ENCODE measurements at regions not wholly inside any gene's neighbourhood (a gene's known extent, or its start where the extent isn't known, plus 50 kb on each side); places are given as distances from the start of the nearest gene placed in this dataset.

DNA sequence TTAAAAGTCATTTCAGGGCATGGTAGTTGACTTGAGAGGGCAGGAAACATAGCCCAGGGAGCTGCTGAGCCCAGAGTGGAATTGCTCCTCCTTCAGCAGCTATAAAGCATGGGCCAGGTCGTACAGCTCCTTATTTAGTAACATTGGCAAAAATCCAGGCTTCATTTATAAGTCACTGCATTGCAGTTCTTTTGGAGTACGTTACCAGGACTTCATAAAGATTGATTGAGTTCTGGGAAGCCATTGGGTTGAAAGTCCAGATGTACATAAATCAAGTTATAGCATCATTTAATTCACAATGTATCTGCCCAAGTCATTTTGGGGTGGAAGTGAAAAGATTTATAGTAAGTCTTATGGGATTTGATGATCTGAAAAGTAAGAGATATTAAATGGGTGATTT is 53.0 kb upstream of the ANKEF1 start:
- DNase-seq = no peak

DNA sequence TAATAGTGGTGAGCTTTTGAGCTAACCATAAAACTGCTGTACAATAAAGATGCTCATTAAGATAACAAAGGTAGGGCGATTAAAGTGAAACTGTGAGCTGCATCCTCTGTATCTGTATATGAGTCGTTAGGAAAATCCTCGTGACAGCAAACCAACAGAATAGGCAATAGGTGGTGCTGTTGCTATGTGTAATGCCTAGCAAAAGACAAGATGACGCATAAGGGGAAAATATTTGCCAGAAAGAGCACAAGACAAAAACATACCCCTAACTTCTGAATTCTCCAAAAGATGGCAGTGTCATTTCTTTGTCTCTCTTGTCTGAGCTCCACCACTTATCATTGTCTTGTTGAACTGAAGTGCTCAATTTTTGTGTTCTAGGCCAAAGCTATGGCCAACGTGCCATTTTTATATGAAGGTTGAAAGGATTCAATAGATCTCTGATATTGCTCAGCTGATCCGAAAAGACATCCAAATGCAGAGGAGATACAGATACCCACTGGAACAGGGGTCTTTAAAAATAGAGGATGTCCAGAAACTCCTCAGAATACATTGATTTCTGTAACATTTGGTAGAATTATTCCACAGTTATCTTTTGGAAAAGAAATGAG is 56.3 kb upstream of the ANKEF1 start:
- peak; percentile 76 for DNase-seq

DNA sequence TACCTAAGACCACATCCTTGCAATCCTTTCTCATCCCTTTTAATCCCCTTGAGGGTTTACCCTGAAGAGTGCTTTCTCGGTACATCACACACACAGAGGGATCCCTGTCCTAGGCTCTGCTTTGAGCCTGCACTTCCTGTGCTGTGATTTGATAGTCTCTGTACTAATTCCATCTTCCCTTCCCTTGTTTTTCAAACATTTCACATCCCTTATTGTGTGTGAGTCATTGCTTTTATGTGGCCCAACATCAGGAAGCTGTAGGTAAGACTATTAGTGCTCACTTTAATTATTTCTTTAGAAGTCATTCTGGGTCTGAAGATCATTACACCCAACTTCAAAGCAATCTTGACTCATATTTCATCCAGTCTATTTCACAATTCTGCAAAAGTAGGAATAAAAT is 57.2 kb upstream of the ANKEF1 start:
- no peak for DNase-seq

DNA sequence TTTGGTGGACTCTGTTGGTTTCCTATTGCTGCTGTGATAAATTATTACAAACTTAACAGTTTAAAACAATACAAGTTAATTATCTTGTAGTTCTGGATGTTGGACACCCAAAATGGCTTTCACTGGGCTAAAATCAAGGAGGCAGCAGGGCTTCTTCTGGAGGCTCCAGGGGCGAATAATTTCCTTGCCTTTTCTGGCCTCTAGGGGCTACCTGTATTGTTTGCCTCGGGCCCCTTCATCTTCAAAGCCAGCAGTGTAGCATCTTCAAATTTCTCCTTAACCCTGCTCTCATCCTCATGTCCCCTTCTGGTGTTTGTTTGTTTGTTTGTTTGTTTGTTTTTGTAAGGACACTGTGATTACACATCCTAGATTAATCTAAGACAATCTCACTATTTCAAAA is 60.5 kb upstream of the ANKEF1 start:
- DNase-seq = no peak

DNA sequence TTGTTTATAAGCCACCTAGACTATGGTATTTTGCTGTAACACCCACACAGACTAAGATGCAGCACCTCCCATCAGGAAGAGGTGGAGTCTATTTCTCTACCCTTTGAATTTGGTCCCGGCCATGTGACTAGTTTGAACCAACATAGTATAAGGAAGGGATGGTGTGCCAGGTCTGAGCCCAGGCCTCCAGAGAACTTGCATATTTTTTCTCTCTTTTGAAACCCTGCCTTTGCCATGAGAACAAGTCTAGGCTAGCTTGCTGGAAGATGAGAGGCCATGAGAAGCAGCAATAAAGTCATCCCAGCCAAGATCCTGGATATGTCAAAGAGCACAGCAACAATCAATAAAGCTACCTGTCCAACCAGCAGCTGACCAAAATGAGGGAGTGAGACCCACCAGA is 63.0 kb upstream of the ANKEF1 start:
- no peak for DNase-seq

DNA sequence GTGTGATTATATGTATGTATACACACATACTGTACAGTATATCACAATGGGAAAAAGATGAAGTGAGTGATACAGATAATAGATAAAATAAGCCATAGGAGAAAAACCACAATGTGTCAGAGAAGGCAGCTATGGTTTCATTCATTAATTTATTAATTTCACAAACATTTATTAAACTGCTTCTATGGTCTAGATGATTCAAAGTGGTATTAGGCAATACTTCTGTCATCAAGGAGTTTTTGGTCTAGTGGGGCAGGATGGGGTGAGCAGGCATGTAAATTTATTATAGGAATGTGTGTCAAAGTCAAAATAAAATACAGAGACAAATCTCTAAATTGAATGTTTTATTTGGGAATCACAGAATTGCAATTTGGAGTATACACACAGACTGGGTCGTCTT is 65.2 kb upstream of the ANKEF1 start:
- DNase-seq = no peak

DNA sequence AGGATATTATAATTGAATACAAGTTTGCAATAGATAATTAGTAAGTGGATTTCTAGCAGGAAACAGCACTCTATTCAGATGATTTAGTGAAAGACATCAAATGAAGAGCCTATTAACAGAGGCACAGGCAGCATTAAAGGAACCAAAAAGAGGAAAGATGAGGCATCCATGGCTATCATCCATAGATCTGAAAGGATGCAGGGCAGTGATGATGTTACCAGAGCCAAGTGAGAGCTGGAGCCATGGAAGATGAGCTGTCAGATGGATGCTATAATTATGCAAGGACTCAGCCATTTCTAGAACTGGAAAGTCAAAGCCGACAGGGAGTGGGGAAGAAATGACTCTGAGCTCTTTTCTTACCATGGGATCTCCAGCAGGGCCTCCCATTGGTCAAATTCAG is 66.8 kb upstream of the ANKEF1 start:
- DNase-seq = no peak

DNA sequence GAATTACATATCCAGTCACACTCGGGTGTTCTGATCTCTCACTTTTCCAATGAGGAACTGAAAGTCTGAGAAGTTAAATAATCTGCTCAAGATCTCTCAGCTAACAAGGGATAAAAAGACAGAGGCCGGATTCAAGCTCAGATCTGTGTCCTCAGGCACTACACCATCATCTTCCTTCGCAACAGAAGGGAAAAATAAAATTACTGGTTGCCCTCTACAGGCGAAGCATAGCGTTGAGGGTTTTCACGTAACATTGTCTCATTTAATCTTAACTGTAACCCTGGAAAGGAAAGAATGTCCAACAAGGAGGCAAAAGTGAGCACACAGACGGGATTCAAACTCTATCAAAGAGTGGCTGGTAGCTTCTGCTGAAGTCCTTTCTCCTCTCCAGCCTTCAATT is 67.8 kb upstream of the ANKEF1 start:
- DNase-seq = no peak

DNA sequence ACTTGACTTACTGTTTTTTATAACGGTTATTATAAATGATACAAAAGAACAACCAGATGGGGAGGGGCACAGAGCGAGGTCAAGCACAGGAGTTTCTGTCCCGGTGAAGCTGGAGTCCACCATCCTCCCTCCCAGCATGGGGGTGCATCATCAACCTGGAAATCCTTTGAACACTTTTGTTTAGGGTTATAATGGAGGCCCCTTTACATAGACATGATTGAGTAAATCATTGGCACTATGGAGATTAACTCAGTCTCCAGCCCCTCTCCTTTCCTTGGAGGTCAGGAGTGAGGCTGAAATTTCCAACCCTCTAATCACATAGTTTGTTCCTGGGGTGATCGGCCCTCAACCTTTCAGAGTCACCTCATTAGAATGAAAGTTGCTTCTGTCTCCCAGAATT is 71.8 kb upstream of the ANKEF1 start:
- DNase-seq = no peak

DNA sequence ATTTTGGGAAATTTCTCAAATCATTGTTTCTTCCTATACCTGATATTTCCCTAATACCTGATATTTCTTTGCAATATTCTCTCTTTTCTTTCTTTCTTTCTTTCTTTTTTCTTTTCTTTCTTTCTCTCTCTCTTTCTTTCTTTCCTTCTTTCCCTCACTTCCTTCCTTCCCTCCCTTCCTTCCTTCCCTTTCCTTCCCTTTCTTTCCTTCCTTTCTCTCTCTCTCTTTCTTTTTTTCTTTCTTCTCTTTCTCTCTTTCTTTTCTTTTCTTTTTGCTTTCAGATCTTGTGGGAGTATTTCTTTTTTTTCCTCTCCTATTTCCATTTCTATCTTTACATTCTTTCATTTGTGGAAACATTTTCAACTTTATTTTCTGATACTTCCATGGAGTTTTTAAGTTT is 76.1 kb upstream of the ANKEF1 start:
- DNase-seq = no peak

DNA sequence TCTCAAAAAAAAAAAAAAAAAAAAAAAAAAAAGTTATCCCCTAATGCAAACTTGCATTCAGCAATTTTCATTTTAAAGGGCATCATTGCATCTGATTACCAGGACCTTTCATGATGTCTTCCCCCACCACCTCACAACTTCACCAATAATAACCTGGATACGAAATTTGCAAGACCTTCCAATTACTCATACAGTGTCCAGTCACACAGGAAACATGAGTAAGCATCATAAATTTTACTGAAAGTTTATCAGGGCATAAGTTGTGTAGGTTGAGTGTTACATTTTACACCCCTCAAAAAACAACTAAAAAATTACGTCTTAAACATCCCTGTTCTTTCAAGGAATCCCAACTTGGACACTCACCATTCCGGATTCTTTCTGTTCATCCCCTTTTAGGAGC is 79.1 kb upstream of the ANKEF1 start:
- no peak for DNase-seq

DNA sequence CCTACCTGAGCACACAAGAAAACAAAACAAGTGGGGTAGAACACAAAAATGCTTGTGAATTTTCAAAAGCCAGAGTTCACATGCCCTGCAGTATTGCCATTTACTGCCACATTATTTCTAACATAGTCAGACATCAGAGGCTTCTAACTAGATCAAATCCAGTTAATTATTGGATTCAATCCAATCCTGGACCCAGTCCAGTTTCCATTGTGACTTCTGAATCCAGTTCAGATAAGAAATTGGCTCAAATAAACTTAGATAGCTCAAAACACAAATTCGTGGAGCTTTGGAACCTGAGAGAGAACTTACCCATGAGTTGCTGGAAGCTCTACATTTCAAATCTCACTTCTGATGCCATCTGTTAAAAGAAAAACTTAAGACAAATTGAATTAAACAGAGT is 85.2 kb upstream of the ANKEF1 start:
- no peak for DNase-seq

DNA sequence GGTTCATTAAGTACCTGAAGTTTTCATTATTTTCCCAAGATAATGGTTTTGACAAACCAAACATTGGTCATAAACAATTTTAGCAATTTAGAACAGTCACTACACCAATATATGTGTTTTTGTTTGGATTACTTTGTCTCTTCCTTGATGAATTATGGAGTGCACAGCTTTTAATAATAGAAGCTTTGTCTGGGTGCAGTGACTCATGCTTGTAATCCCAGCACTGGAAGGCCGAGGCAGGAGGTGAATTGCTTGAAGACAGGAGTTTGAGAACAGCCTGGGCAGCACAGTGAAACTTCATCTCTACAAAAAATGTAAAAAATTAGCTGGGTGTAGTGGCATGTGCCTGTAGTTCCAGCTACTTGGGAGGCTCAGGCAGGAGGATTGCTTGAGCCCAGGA is 89.4 kb upstream of the ANKEF1 start:
- no peak for DNase-seq

DNA sequence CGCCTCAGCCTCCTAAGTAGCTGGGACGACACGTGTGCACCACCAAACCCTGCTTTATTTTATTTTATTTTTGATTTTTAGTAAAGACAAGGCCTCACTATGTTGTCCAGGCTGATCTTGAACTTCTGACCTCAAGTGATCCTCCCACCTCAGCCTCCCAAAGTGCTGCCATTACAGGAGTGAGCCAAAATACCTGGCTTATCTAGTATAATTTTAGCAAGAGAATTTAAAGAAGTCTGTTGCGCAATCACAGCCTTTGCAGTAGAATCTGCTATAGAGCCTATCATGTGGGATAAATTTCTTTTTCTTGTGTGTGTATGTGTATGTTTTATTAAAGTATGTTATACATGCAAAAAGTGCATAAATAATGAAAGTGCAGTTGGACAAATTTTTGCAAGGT is 92.1 kb upstream of the ANKEF1 start:
- DNase-seq = no peak

DNA sequence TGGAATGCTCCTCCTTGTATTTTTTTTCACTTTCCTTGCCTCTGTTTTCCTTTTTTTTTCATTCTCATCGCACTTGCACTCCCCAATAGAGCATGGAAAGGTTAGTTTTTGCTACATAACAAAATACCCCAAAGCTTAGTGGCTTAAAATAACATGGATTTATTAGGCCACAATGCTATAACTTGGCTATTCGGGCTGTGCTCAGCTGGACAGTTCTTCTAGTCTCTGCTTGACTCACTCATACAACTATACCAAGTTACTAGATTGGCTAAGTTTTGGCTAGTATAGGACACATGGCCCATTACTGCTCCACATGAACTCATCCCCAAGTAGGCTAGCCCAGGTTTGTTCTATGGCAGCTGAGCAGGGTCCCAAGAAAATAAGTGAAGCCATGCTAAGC is 94.5 kb upstream of the ANKEF1 start:
- DNase-seq = no peak

DNA sequence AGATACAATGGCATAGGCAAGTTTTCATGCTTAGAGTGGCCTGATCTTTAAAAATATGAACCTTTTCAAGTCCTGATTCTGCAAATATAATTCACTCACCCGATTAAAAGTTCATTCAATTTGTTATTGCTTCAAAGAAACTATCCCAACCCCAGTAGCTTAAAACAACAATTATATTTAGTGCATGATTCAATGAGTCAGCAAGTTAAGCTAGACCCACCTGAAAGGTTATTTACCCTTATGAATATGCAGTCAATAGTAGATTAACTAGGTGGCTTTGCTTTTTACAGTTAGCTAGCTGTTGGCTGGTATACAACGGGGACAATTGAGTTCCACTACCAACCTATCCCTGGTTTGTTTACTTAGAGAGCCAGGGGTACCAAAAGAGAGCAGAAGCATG is 95.6 kb upstream of the ANKEF1 start:
- no peak for DNase-seq

DNA sequence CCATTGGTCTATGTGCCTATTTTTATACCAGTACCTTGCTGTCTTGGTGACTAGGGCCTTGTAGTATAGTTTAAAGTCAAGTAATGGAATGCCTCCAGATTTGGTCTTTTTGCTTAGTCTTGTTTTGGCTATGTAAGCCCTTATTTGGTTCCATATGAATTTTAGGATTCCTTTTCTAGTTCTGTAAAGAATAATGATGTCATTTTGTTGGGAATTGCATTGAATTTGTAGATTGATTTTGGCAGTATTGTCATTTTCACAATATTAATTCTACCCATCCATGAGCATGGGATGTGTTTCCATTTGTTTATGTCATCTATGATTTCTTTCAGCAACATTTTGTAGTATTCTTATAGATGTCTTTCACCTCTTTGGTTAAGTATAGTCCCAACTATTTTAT is 96.4 kb upstream of the PAK5 start:
- no peak for DNase-seq

DNA sequence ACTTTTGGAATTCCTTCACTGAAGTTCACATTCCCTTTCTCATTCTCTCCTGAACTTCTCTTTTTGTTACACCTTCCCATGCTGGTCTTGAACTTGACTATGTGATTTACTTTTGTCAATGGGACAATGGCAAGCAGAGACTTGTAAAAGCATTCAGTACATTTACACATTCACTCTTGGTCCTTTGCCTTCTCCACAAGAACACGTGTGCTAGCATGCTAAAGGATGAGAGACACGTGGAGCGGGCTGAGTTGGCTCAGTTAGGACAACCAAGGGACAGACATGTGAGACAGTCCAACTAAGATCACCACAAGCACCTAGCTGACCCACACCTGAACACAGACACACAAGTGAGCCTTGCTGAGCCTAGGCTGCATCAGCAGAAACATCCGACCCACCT is 91.3 kb upstream of the PAK5 start:
- DNase-seq = no peak

DNA sequence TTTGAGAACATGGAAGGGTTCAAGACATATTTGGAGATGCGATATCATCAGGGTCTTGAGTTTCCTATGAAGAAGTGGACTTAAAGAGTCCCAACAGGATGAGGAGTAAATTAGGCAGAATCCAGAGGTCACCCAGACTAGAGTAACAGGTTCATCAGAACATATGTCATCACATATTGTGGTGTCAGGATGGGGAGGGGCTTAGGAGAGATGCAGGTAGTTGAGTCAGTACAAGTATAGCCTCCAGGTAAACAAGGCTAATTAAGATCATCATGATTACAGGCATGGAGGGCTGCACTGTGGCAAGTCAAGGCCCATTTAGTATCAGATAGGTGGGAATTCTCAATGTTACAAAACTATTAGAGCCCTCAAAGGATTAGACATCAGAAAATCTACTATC is 90.1 kb upstream of the PAK5 start:
- DNase-seq = no peak

DNA sequence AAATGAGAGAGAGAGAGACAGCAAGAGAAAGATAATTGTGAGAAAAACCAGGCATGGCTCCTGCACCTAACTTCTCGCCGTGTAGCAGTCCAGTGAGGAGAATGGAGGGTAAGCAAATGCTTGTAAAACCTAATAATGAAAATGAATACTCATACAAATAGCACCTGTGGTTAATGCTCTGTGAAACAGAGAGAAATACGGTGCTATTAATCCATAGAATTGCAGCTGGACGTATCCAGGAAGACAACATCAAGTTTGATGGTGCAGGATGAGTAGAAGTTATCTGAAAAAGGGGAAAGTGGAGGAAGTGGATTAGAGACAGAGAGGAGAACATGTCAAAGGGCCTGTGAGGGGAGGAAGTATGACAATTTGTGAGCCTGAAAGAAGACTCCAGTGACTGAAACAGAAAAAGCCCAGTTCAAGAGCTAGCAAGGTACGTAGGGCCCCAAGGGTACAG is 89.4 kb upstream of the PAK5 start:
- no peak for DNase-seq

DNA sequence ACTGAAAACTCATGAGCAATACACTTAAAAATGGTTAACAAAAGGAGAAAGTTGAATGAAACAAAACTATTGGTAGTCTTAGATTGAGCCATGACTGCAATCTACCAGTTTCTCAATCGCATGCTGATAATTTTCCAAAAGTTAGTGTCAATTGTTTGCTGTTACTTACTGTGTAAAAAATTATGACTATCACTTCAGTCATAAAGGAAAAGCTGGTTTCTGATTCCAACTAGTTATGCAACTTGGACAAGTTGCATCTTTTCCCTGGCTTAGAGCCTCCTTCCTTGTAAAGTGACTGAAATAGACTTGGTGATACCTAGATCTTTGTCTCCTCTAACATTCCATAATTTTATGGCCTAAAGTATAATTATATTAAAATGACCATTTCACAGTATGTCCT is 88.3 kb upstream of the PAK5 start:
- DNase-seq = no peak

DNA sequence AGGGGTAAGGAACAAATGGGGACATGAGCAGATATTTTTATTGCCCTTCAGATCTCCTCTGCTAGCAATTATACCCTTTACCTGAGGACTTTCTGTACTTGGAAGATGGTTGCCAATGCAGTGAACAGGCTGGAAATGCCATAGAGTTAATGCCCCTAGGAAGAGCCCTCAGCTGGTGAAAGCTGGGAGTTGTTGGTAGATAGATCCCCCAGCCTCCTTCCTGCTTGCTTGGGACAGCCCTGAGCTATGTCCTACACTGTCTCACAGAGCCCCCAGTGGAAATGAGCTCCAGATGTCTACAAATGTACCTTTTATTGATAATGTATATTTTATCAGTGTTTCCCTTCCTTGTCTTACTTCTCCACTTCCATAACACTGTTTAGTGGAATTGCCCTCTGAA is 87.6 kb upstream of the PAK5 start:
- DNase-seq = no peak

DNA sequence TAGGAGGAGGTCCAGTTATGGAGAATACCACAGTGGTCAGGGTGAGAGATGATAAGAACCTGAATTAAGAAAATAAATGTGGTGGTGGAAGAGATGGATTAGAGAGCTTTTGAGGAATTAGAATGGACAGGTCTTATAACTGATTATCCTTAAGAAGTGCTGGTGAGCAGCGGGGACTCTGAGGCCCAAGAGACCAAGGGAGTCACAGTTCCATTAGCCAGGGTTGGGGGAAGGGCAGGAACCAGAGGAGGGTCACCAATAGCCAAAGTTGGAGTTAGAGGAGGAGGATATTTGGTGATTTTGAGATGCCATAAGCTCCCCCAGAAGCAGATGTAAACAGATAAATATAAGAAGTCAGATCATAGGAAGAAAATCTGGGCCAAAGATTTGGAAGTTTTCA is 87.1 kb upstream of the PAK5 start:
- no peak for DNase-seq

DNA sequence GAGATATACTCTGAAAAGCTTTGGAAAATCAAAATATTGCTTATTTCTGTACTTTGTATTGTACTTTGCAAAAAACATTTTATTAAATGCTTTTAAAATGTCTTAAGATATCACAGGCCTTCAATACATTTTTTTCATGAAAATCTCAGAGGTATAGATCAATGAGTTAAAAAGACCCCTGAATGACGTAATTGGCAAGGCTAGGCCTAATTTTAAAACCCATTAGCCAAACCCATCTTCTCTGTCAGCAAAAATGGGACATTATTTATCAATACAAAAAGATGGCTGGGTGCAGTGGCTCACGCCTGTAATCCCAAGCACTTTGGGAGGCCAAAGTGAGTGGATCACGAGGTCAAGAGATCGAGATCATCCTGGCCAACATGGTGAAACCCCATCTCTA is 84.8 kb upstream of the PAK5 start:
- DNase-seq = no peak

DNA sequence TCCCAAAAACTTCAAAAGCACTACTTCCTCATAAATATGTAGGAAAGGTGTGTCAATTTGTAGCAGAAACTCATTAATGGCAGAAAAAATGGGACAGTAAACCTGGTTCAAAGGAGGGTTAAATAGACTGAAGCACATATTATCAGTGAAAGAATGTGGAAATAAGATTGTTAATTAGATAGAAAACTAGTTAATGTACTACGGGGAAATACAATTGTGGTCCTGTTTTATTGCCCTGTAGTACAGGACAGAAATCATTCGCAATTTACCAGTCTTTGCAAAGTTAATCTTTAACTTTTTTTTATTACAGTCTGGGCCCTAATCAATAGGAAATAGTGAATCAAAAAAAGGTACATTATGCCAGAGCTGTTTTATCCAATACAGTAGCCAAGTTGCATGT is 82.0 kb upstream of the PAK5 start:
- no peak for DNase-seq

Data from CD4-positive, alpha-beta T cell treated with Interleukin-10 for 1 hour (primary cell).